GM12878 (cell line): ENCODE measurements at regions not wholly inside any gene's neighbourhood (a gene's known extent, or its start where the extent isn't known, plus 50 kb on each side); places are given as distances from the start of the nearest gene placed in this dataset.

Source experiments
- ATAC-seq: fragments of 200-7000 bp; cut with Tn5 transposase; 3 replicates; pipeline ENCODE4 v1.9.1; 2020; ENCODE audit warnings: mild to moderate bottlenecking, moderate library complexity
- BruUV-seq: library from RNA; stranded (reverse); fragments of 400-500 nt; replicated peaks from 2 replicates; lab custom pipeline; 2021; lab: Mats Ljungman, UMichigan
- CTCF ChIA-PET: fragments of 300-600 bp; sonication (Branson Sonifier 250); formaldehyde crosslinking; extraction: SDS; loops from one replicate; lab custom pipeline; 2021; ENCODE audit warnings: inconsistent platforms; lab: Yijun Ruan, JAX
- POLR2A ChIA-PET: fragments of 350-600 bp; formaldehyde crosslinking; extraction: SDS; loops from one replicate; lab custom pipeline; 2021; ENCODE audit warnings: inconsistent platforms; lab: Charles Lee
- RAD21 ChIA-PET: fragments of 300-600 bp; sonication (Branson Sonifier 250); formaldehyde crosslinking; loops from one replicate; lab custom pipeline; 2023; ENCODE audit warnings: antibody characterized with exemption; ENCODE audit not compliant: unreplicated experiment; lab: Charles Lee
- SMC1A ChIA-PET: fragments of 300-600 bp; sonication (Branson Sonifier 250); formaldehyde crosslinking; loops from one replicate; lab custom pipeline; 2023; ENCODE audit not compliant: unreplicated experiment, uncharacterized antibody; lab: Charles Lee
- DNase-seq: peaks from one replicate; pipeline ENCODE4 v3.0.0-alpha.2; 2011; ENCODE audit warnings: low read depth, low spot score
- FAIRE-seq: peaks from 3 replicates; lab custom pipeline; 2011; peaks lifted over from hg19 to GRCh38; lab: Jason Lieb, UNC
- H2AFZ ChIP-seq: 2 replicates; pipeline ENCODE4 v1.6.0; 2011; ENCODE audit warnings: low read depth, low read length, control low read depth; ENCODE audit not compliant: control insufficient read depth
- H3K27ac ChIP-seq: 2 replicates; pipeline ENCODE4 v1.5.1; 2011; ENCODE audit warnings: control low read depth; ENCODE audit not compliant: control insufficient read depth, insufficient read depth
- H3K27me3 ChIP-seq, 2 experiments: replicated peaks in 1 of 2; 2 replicates each; pipeline versions ENCODE4 v1.6.0 to v1.6.1; 2011; ENCODE audit warnings: low read length in 1 of 2; ENCODE audit not compliant: control insufficient read depth in 2 of 2, insufficient read depth in 2 of 2
- H3K36me3 ChIP-seq, 2 experiments: 2 replicates each; pipeline ENCODE4 v1.5.1; 2011; ENCODE audit warnings: low read length in 1 of 2; ENCODE audit not compliant: control insufficient read depth in 2 of 2, insufficient read depth in 2 of 2
- H3K4me1 ChIP-seq: 2 replicates; pipeline ENCODE4 v1.6.1; 2011; ENCODE audit warnings: mild to moderate bottlenecking, low read length, moderate library complexity, mixed read lengths; ENCODE audit not compliant: control insufficient read depth, insufficient read depth
- H3K4me2 ChIP-seq: 2 replicates; pipeline ENCODE4 v1.6.0; 2011; ENCODE audit warnings: control low read depth; ENCODE audit not compliant: control insufficient read depth, insufficient read depth
- H3K4me3 ChIP-seq: fragments of 200-600 bp; sonication (generic); 2 replicates; pipeline ENCODE4 v1.5.1; 2016
- H3K79me2 ChIP-seq: 2 replicates; pipeline ENCODE4 v1.6.0; 2011; ENCODE audit warnings: low read length; ENCODE audit not compliant: control insufficient read depth, insufficient read depth
- H3K9ac ChIP-seq: 2 replicates; pipeline ENCODE4 v1.8.0; 2011; ENCODE audit warnings: low read length, control low read depth, mixed read lengths; ENCODE audit not compliant: control insufficient read depth, insufficient read depth
- H3K9me3 ChIP-seq: replicated peaks from 3 replicates; pipeline ENCODE4 v1.5.1; 2011; ENCODE audit warnings: mild to moderate bottlenecking, low read length; ENCODE audit not compliant: control insufficient read depth, insufficient read depth
- H4K20me1 ChIP-seq: 2 replicates; pipeline ENCODE4 v1.6.0; 2011; ENCODE audit not compliant: control insufficient read depth, insufficient read depth
- BMI1 ChIP-seq: fragments of 450-650 bp; IDR thresholded peaks from 2 replicates; pipeline ENCODE4 v1.6.1; 2016; ENCODE audit warnings: mild to moderate bottlenecking, moderate library complexity, borderline replicate concordance
- CHD1 ChIP-seq: IDR thresholded peaks from 2 replicates; pipeline ENCODE4 v1.6.1; 2012; ENCODE audit warnings: low read depth, low read length, improper control_type of control experiment
- CREB1 ChIP-seq: IDR thresholded peaks from 2 replicates; pipeline ENCODE4 v1.6.1; 2012; ENCODE audit warnings: low read depth, mild to moderate bottlenecking, inconsistent platforms
- ETV6 ChIP-seq, 2 experiments: fragments of 450-650 bp in 1 of 2; IDR thresholded peaks in 1 of 2; conservative IDR thresholded peaks in 1 of 2; 2 replicates each; pipeline ENCODE4 v1.6.1; 2014; ENCODE audit warnings: antibody characterized with exemption in 1 of 2, borderline replicate concordance in 1 of 2, low read depth in 1 of 2, mild to moderate bottlenecking in 1 of 2, moderate library complexity in 1 of 2
- IKZF1 ChIP-seq: fragments of 450-650 bp; conservative IDR thresholded peaks from 2 replicates; pipeline ENCODE4 v1.6.1; 2017; ENCODE audit warnings: antibody characterized with exemption, mild to moderate bottlenecking
- IRF4 ChIP-seq: IDR thresholded peaks from 2 replicates; pipeline ENCODE4 v1.6.1; 2011; ENCODE audit warnings: low read depth, low read length
- NBN ChIP-seq: fragments of 450-650 bp; IDR thresholded peaks from 2 replicates; pipeline ENCODE4 v1.6.1; 2016
- NFYA ChIP-seq: IDR thresholded peaks from 2 replicates; pipeline ENCODE4 v1.6.1; 2011; ENCODE audit warnings: low read depth, mild to moderate bottlenecking, low read length, improper control_type of control experiment, borderline replicate concordance
- PAX5 ChIP-seq: IDR thresholded peaks from 2 replicates; pipeline ENCODE4 v1.6.1; 2011; ENCODE audit warnings: low read depth, low read length, borderline replicate concordance
- PML ChIP-seq: IDR thresholded peaks from 2 replicates; pipeline ENCODE4 v1.6.1; 2012; ENCODE audit warnings: low read length, inconsistent platforms
- RB1 ChIP-seq: fragments of 450-650 bp; formaldehyde crosslinking; IDR thresholded peaks from 2 replicates; pipeline ENCODE4 v1.6.1; 2017; ENCODE audit warnings: mild to moderate bottlenecking, borderline replicate concordance
- RUNX3 ChIP-seq: IDR thresholded peaks from 2 replicates; pipeline ENCODE4 v1.6.1; 2012; ENCODE audit warnings: low read length, inconsistent platforms
- SUPT20H ChIP-seq: IDR thresholded peaks from 2 replicates; pipeline ENCODE4 v1.6.1; 2011; ENCODE audit warnings: low read depth, mild to moderate bottlenecking, low read length, moderate library complexity, borderline replicate concordance; ENCODE audit not compliant: control insufficient read depth
- SUZ12 ChIP-seq: fragments of 200-600 bp; sonication (generic); IDR thresholded peaks from one replicate; pipeline ENCODE4 v1.6.1; 2018; ENCODE audit warnings: antibody characterized with exemption, mild to moderate bottlenecking; ENCODE audit not compliant: unreplicated experiment
- TCF7 ChIP-seq: IDR thresholded peaks from 2 replicates; pipeline ENCODE4 v1.6.1; 2014; ENCODE audit warnings: antibody characterized with exemption, borderline replicate concordance
- ZNF622 ChIP-seq: fragments of 450-650 bp; IDR thresholded peaks from 2 replicates; pipeline ENCODE4 v1.6.1; 2017; ENCODE audit warnings: mild to moderate bottlenecking, inconsistent platforms
- ZSCAN29 ChIP-seq: fragments of 450-650 bp; IDR thresholded peaks from 2 replicates; pipeline ENCODE4 v1.6.1; 2017; ENCODE audit warnings: mild to moderate bottlenecking, moderate library complexity
- WGBS: methylation state at CpG from one replicate; pipeline ENCODE4 v1.1.6; 2016; ENCODE audit warnings: low lambda C conversion rate; ENCODE audit not compliant: insufficient replicate concordance, insufficient coverage; ENCODE audit errors: missing lambda C conversion rate; 5-methylcytosine and 5-hydroxymethylcytosine counted together
- in situ Hi-C: fragments of 300-500 bp; cut with MboI; formaldehyde crosslinking; loops from 9 replicates; pipeline ENCODE4 v1.14.3; 2018; ENCODE audit warnings: mixed read lengths
- intact Hi-C: fragments of 100-400 bp; cut with micrococcal nuclease; formaldehyde crosslinking; loops from one replicate; pipeline ENCODE4 v1.14.2; 2022; ENCODE audit not compliant: unreplicated experiment
- TF ChIP-seq, protein P1 (sequence below): fragments of 450-650 bp; formaldehyde crosslinking; IDR thresholded peaks from 2 replicates; pipeline ENCODE4 v1.5.0; 2022; ENCODE audit warnings: mild to moderate bottlenecking, missing genetic modification characterization
- TF ChIP-seq, protein P2 (sequence below): IDR thresholded peaks from 2 replicates; pipeline ENCODE4 v1.6.1; 2012; ENCODE audit warnings: low read depth, low read length, improper control_type of control experiment
- TF ChIP-seq, protein P3 (sequence below): fragments of 450-650 bp; IDR thresholded peaks from 2 replicates; pipeline ENCODE4 v1.6.1; 2014; ENCODE audit warnings: mild to moderate bottlenecking

DNA sequence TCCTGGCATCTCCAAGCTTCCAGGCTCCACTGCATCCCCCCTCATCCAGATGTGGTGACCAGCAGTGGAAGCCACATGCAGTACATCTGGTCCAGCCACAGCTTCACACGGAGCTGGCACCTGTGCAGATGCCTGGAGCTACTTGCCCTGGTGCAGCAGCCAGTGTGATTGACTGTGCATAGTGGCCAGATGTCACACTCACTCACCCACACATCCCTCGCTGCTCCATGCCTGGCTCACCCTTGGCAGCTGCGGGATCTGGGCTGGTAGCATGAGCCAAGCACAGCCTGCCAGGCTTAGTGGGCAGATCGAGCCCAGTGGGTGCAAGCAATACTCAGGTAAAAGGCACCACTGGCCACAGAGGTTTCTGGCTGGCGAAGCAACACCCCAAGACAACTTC, 398.0 kb upstream of the CNTN4 start:
- intact Hi-C loops, result no loop called here
- Histone ChIP-seq H2AFZ (no peak overlapping the region), H3K4me1 (no peaks in the 10 kb centered on the region), H3K9ac (no peak overlapping the region), H3K27me3 (no peaks in the 10 kb centered on the region), H4K20me1 (no peaks in the 10 kb centered on the region), H3K27ac (no peak overlapping the region), H3K9me3 (no peaks in the 10 kb centered on the region), H3K79me2 (no peaks in the 10 kb centered on the region), H3K36me3 (no peaks in the 10 kb centered on the region), H3K4me3 (no peak overlapping the region), H3K4me2 (no peak overlapping the region)
- in situ Hi-C loops, result no loop called here
- no peak for DNase-seq
- ChIA-PET RAD21 (no interaction called here), POLR2A (no interaction called here), CTCF (no interaction called here), SMC1A (no interaction called here)
- 10% methylated on average over 5 of the region's 5 CpGs for WGBS
- no peak for FAIRE-seq
- no TSS peak for BruUV-seq
- TF ChIP-seq, protein P1, sequence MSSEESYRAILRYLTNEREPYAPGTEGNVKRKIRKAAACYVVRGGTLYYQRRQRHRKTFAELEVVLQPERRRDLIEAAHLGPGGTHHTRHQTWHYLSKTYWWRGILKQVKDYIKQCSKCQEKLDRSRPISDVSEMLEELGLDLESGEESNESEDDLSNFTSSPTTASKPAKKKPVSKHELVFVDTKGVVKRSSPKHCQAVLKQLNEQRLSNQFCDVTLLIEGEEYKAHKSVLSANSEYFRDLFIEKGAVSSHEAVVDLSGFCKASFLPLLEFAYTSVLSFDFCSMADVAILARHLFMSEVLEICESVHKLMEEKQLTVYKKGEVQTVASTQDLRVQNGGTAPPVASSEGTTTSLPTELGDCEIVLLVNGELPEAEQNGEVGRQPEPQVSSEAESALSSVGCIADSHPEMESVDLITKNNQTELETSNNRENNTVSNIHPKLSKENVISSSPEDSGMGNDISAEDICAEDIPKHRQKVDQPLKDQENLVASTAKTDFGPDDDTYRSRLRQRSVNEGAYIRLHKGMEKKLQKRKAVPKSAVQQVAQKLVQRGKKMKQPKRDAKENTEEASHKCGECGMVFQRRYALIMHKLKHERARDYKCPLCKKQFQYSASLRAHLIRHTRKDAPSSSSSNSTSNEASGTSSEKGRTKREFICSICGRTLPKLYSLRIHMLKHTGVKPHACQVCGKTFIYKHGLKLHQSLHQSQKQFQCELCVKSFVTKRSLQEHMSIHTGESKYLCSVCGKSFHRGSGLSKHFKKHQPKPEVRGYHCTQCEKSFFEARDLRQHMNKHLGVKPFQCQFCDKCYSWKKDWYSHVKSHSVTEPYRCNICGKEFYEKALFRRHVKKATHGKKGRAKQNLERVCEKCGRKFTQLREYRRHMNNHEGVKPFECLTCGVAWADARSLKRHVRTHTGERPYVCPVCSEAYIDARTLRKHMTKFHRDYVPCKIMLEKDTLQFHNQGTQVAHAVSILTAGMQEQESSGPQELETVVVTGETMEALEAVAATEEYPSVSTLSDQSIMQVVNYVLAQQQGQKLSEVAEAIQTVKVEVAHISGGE (CRISPR knock-in tag), result no peak
- TF ChIP-seq ZSCAN29 (no peak), IRF4 (no peak), NBN (no peak), SUZ12 (no peak), BMI1 (no peak), TCF7 (no peak), RUNX3 (no peak), ETV6 (conservative IDR thresholded peaks at IDR 0.05 in 1 of 2, IDR thresholded peaks at IDR 0.05 in 1 of 2; ENCODE audit: borderline replicate concordance in 1 of 2, low read depth in 1 of 2) (no peak), NFYA (no peak), SUPT20H (no peak), IKZF1 (no peak), PAX5 (no peak), CREB1 (no peak), RB1 (no peak), CHD1 (no peak), PML (no peak), ZNF622 (no peak)
- TF ChIP-seq, protein P2, sequence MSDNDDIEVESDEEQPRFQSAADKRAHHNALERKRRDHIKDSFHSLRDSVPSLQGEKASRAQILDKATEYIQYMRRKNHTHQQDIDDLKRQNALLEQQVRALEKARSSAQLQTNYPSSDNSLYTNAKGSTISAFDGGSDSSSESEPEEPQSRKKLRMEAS, result no peak
- TF ChIP-seq, protein P3, sequence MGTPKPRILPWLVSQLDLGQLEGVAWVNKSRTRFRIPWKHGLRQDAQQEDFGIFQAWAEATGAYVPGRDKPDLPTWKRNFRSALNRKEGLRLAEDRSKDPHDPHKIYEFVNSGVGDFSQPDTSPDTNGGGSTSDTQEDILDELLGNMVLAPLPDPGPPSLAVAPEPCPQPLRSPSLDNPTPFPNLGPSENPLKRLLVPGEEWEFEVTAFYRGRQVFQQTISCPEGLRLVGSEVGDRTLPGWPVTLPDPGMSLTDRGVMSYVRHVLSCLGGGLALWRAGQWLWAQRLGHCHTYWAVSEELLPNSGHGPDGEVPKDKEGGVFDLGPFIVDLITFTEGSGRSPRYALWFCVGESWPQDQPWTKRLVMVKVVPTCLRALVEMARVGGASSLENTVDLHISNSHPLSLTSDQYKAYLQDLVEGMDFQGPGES, result no peak
- TF ChIP-seq, all 136 proteins: peak for 0
- ATAC-seq, result no peak
